HCT116 (cell line): ENCODE measurements at regions not wholly inside any gene's neighbourhood (a gene's known extent, or its start where the extent isn't known, plus 50 kb on each side); places are given as distances from the start of the nearest gene placed in this dataset.

Experiments used
- ATAC-seq: fragments of 200-7000 bp; cut with Tn5 transposase; 2 replicates; pipeline ENCODE4 v1.9.1; 2020; ENCODE audit warnings: mild to moderate bottlenecking, moderate library complexity
- BruUV-seq: library from RNA; stranded (reverse); fragments of 400-500 nt; replicated peaks from 2 replicates; lab custom pipeline; 2021; lab: Mats Ljungman, UMichigan
- CTCF ChIA-PET: fragments of 300-600 bp; sonication (Branson Sonifier 250); formaldehyde crosslinking; loops from one replicate; lab custom pipeline; 2021; ENCODE audit warnings: antibody characterized with exemption; lab: Charles Lee
- POLR2A ChIA-PET: fragments of 300-600, 350-600 bp; sonication (Branson Sonifier 250); formaldehyde crosslinking; loops from one replicate; lab custom pipeline; 2021; ENCODE audit warnings: antibody characterized with exemption; lab: Charles Lee
- RAD21 ChIA-PET, 2 experiments: fragments of 300-600 bp; sonication (Branson Sonifier 250); formaldehyde crosslinking; loops; one replicate each; lab custom pipeline; 2023; ENCODE audit warnings: low total read pairs in 2 of 2; ENCODE audit not compliant: uncharacterized antibody in 2 of 2, unreplicated experiment in 2 of 2, low non-redundant PET in 1 of 2; lab: Charles Lee
- DNase-seq: peaks from one replicate; pipeline ENCODE4 v3.0.0-alpha.2; 2010; ENCODE audit warnings: low read depth, low spot score
- H2AFZ ChIP-seq: fragments of 200-600 bp; shearing (Covaris generic), sonication (generic); 2 replicates; pipeline ENCODE4 v1.6.1; 2017; ENCODE audit warnings: low read depth, mixed run types, mixed read lengths, antibody characterized with exemption, low read length; ENCODE audit not compliant: poor library complexity, severe bottlenecking
- H3K27ac ChIP-seq: 2 replicates; pipeline ENCODE4 v1.5.1; 2012; ENCODE audit warnings: low read depth, low read length
- H3K27me3 ChIP-seq: fragments of 200-600 bp; sonication (generic); 2 replicates; pipeline ENCODE4 v1.6.1; 2016; ENCODE audit warnings: mixed run types, low read length, mixed read lengths; ENCODE audit not compliant: insufficient read depth
- H3K36me3 ChIP-seq, 2 experiments: fragments of 200-500 bp in 1 of 2; fragments of 200-600 bp in 1 of 2; sonication (Bioruptor generic) in 1 of 2; sonication (generic) in 1 of 2; 2 replicates each; pipeline versions ENCODE4 v1.5.1 to v1.6.1; 2014 to 2016; ENCODE audit warnings: low read length in 2 of 2, inconsistent platforms in 1 of 2, mixed read lengths in 1 of 2, mixed run types in 1 of 2; ENCODE audit not compliant: insufficient read depth in 2 of 2, control insufficient read depth in 1 of 2
- H3K4me1 ChIP-seq, 2 experiments: fragments of 200-600 bp in 1 of 2; sonication (generic) in 1 of 2; 2 replicates each; pipeline versions ENCODE4 v1.5.1 to v1.6.1; 2012 to 2017; ENCODE audit warnings: low read length in 2 of 2, inconsistent platforms in 1 of 2, mild to moderate bottlenecking in 1 of 2, mixed read lengths in 1 of 2, mixed run types in 1 of 2, moderate library complexity in 1 of 2; ENCODE audit not compliant: insufficient read depth in 2 of 2, control insufficient read depth in 1 of 2
- H3K4me2 ChIP-seq: fragments of 200-600 bp; sonication (generic); 2 replicates; pipeline ENCODE4 v1.6.1; 2017; ENCODE audit warnings: mixed run types, low read length, mixed read lengths
- H3K4me3 ChIP-seq, 2 experiments: fragments of 200-600 bp in 1 of 2; sonication (generic) in 1 of 2; replicated peaks in 1 of 2; 2 replicates each; pipeline ENCODE4 v1.5.1; 2011 to 2016; ENCODE audit warnings: low read length in 2 of 2, control low read depth in 1 of 2, low read depth in 1 of 2, mild to moderate bottlenecking in 1 of 2, mixed read lengths in 1 of 2, mixed run types in 1 of 2
- H3K79me2 ChIP-seq: fragments of 200-600 bp; sonication (generic); 2 replicates; pipeline ENCODE4 v1.6.1; 2017; ENCODE audit warnings: mild to moderate bottlenecking, mixed run types, low read length, moderate library complexity, mixed read lengths; ENCODE audit not compliant: insufficient read depth
- H3K9ac ChIP-seq: fragments of 200-600 bp; sonication (generic); 2 replicates; pipeline ENCODE4 v1.6.1; 2016; ENCODE audit warnings: low read length, mixed read lengths
- H3K9me2 ChIP-seq: fragments of 200-600 bp; sonication (generic), shearing (Covaris generic); 2 replicates; pipeline ENCODE4 v1.6.1; 2017; ENCODE audit warnings: mixed run types, mild to moderate bottlenecking, moderate library complexity; ENCODE audit not compliant: insufficient read depth
- H3K9me3 ChIP-seq, 2 experiments: fragments of 200-500 bp in 1 of 2; fragments of 200-600 bp in 1 of 2; sonication (Bioruptor generic) in 1 of 2; sonication (generic) in 1 of 2; 2 replicates each; pipeline ENCODE4 v1.6.1; 2014 to 2017; ENCODE audit warnings: low read length in 2 of 2, mixed read lengths in 2 of 2, inconsistent platforms in 1 of 2, low read depth in 1 of 2, mild to moderate bottlenecking in 1 of 2, mixed run types in 1 of 2, moderate library complexity in 1 of 2; ENCODE audit not compliant: control insufficient read depth in 1 of 2, insufficient read depth in 1 of 2
- H4K20me1 ChIP-seq: fragments of 200-600 bp; sonication (generic), shearing (Covaris generic); 2 replicates; pipeline ENCODE4 v1.6.1; 2017; ENCODE audit warnings: mixed run types, mild to moderate bottlenecking, moderate library complexity; ENCODE audit not compliant: insufficient read depth
- CBX3 ChIP-seq: IDR thresholded peaks from 2 replicates; pipeline ENCODE4 v1.6.1; 2012; ENCODE audit warnings: low read depth
- CEBPB ChIP-seq: IDR thresholded peaks from 2 replicates; pipeline ENCODE4 v1.6.1; 2012; ENCODE audit warnings: low read depth
- EZH2 ChIP-seq: fragments of 200-600 bp; sonication (generic); IDR thresholded peaks from 2 replicates; pipeline ENCODE4 v1.6.1; 2017; ENCODE audit warnings: antibody characterized with exemption, mixed run types
- FOSL1 ChIP-seq: IDR thresholded peaks from 2 replicates; pipeline ENCODE4 v1.6.1; 2012; ENCODE audit warnings: low read depth
- MAX ChIP-seq: IDR thresholded peaks from 2 replicates; pipeline ENCODE4 v1.6.1; 2012
- POLR2AphosphoS5 ChIP-seq: IDR thresholded peaks from 2 replicates; pipeline ENCODE4 v1.6.1; 2011; ENCODE audit warnings: mild to moderate bottlenecking, low read depth, low read length, moderate library complexity
- RAD21 ChIP-seq: IDR thresholded peaks from 2 replicates; pipeline ENCODE4 v1.6.1; 2012; ENCODE audit warnings: low read depth, mild to moderate bottlenecking
- REST ChIP-seq: IDR thresholded peaks from 2 replicates; pipeline ENCODE4 v1.6.1; 2012; ENCODE audit warnings: low read depth
- SP1 ChIP-seq: IDR thresholded peaks from 2 replicates; pipeline ENCODE4 v1.6.1; 2012; ENCODE audit warnings: low read depth
- SRF ChIP-seq: IDR thresholded peaks from 2 replicates; pipeline ENCODE4 v1.6.1; 2012; ENCODE audit warnings: low read depth
- ZFX ChIP-seq: fragments of 450-650 bp; IDR thresholded peaks from 2 replicates; pipeline ENCODE4 v1.6.1; 2017
- ZNF274 ChIP-seq: fragments of 200-500 bp; sonication (Bioruptor generic); IDR thresholded peaks from 2 replicates; pipeline ENCODE4 v1.6.1; 2014; ENCODE audit warnings: mild to moderate bottlenecking, low read depth, low read length, inconsistent platforms
- intact Hi-C: fragments of 100-400 bp; cut with micrococcal nuclease; formaldehyde crosslinking; loops from 2 replicates; pipeline ENCODE4 v1.10.0; 2022
- TF ChIP-seq, protein P1 (sequence below), 3 experiments: fragments of 200-600 bp in 1 of 3; sonication (generic) in 1 of 3; IDR thresholded peaks in 2 of 3; conservative IDR thresholded peaks in 1 of 3; 2 replicates each; pipeline ENCODE4 v1.5.1; 2012 to 2017; ENCODE audit warnings: low read depth in 2 of 3, low read length in 2 of 3, antibody characterized with exemption in 1 of 3, borderline replicate concordance in 1 of 3, control low read depth in 1 of 3, mild to moderate bottlenecking in 1 of 3, mixed read lengths in 1 of 3, mixed run types in 1 of 3, moderate library complexity in 1 of 3; ENCODE audit not compliant: insufficient read depth in 1 of 3

- DNase-seq (no peak), ATAC-seq (no peak)
- Histone ChIP-seq H3K4me2 (no peak overlapping the region), H3K79me2 (no peaks in the 10 kb centered on the region), H4K20me1 (no peaks in the 10 kb centered on the region), H3K9ac (no peak overlapping the region), H3K9me3 (no peaks in the 10 kb centered on the region), H3K9me2 (no peaks in the 10 kb centered on the region), H3K27ac (no peak overlapping the region), H3K27me3 (no peaks in the 10 kb centered on the region), H3K36me3 (no peaks in the 10 kb centered on the region), H3K4me3 (no peak overlapping the region), H3K4me1 (peaks cover 0 to 5% of the 10 kb centered on the region in 2 experiments; a peak in 1 of 4 replicates), H2AFZ (no peak overlapping the region)
- CTCF ChIA-PET = no interaction called here
- POLR2A ChIA-PET = interaction anchor here (0.7 kb wide), 1 partner anchor 27 kb away, joined by 3 read pairs; no protein-coding TSS in a partner anchor
- intact Hi-C loops = no loop called here
- no TSS peak for BruUV-seq
- RAD21 ChIA-PET = no interaction called here
- no peak for TF ChIP-seq EZH2
- TF ChIP-seq POLR2AphosphoS5 = no peak
- TF ChIP-seq ZNF274 = no peak
- TF ChIP-seq, all 23 proteins: peak for 0
Observed at GRCh38 chr6:81834141-81834681, 81.7 kb upstream of the TENT5A start.

DNA sequence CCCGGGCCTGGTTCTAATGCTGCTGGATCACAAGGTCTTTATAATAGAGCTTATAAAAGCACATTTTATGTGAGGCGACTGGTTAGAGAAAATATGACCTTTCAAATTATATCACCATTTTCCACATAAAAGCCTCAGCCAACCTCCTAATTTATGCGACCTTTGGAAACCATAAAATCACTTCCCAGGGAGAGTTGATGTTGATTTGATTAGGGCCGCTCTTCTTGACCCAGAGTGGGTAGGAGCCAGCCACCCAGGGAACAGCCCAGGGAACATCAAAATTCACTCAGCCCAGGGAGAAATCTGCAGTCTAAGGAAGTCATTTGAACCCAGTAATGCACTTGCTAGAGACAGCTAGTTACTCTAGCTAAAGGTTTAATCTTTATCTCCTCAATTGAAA lies 79.8 kb upstream of the TENT5A start:
- DNase-seq = no peak
- Histone ChIP-seq H3K4me2 (no peak overlapping the region), H2AFZ (no peak overlapping the region), H4K20me1 (no peaks in the 10 kb centered on the region), H3K36me3 (no peaks in the 10 kb centered on the region), H3K9me2 (no peaks in the 10 kb centered on the region), H3K9me3 (no peaks in the 10 kb centered on the region), H3K9ac (no peak overlapping the region), H3K27me3 (no peaks in the 10 kb centered on the region), H3K27ac (no peak overlapping the region), H3K79me2 (no peaks in the 10 kb centered on the region), H3K4me3 (no peak overlapping the region), H3K4me1 (peaks cover 0 to 5% of the 10 kb centered on the region in 2 experiments; a peak in 1 of 4 replicates)
- ChIA-PET RAD21 (no interaction called here), POLR2A (no interaction called here), CTCF (no interaction called here)
- TF ChIP-seq CEBPB (no peak), ZFX (no peak), MAX (no peak), ZNF274 (no peak), REST (no peak), SRF (no peak), SP1 (no peak), RAD21 (no peak), FOSL1 (no peak), CBX3 (no peak)
- TF ChIP-seq, protein P1, sequence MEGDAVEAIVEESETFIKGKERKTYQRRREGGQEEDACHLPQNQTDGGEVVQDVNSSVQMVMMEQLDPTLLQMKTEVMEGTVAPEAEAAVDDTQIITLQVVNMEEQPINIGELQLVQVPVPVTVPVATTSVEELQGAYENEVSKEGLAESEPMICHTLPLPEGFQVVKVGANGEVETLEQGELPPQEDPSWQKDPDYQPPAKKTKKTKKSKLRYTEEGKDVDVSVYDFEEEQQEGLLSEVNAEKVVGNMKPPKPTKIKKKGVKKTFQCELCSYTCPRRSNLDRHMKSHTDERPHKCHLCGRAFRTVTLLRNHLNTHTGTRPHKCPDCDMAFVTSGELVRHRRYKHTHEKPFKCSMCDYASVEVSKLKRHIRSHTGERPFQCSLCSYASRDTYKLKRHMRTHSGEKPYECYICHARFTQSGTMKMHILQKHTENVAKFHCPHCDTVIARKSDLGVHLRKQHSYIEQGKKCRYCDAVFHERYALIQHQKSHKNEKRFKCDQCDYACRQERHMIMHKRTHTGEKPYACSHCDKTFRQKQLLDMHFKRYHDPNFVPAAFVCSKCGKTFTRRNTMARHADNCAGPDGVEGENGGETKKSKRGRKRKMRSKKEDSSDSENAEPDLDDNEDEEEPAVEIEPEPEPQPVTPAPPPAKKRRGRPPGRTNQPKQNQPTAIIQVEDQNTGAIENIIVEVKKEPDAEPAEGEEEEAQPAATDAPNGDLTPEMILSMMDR (IDR thresholded peaks at IDR 0.05 in 2 of 3, conservative IDR thresholded peaks at IDR 0.05 in 1 of 3; ENCODE audit: borderline replicate concordance in 1 of 3, insufficient read depth in 1 of 3, low read depth in 2 of 3, low read length in 2 of 3) = no peak
- intact Hi-C loops = no loop called here
- no peak for ATAC-seq
- BruUV-seq = no TSS peak
